B cell (primary cell): ENCODE measurements at regions not wholly inside any gene's neighbourhood (a gene's known extent, or its start where the extent isn't known, plus 50 kb on each side); places are given as distances from the start of the nearest gene placed in this dataset.

Experiments
- CTCF ChIP-seq: fragments of 200-600 bp; IDR thresholded peaks from one replicate; pipeline ENCODE4 v1.8.0; 2022; ENCODE audit warnings: antibody characterized with exemption, mild to moderate bottlenecking
- EZH2 ChIP-seq: IDR thresholded peaks from 2 replicates; pipeline ENCODE4 v1.6.1; 2012; ENCODE audit warnings: borderline replicate concordance, low read depth, mild to moderate bottlenecking, moderate library complexity, low read length; ENCODE audit not compliant: insufficient read depth, poor library complexity, severe bottlenecking

- TF ChIP-seq CTCF, result no peak
- TF ChIP-seq EZH2, result no peak
These were observed 335.8 kb upstream of the MKI67 start for GRCh38 chr10:128461991-128462390.
